Panc1 (cell line): ENCODE measurements at regions not wholly inside any gene's neighbourhood (a gene's known extent, or its start where the extent isn't known, plus 50 kb on each side); places are given as distances from the start of the nearest gene placed in this dataset.

Experiments
- ATAC-seq: fragments of 200-7000 bp; cut with Tn5 transposase; 2 replicates; pipeline ENCODE4 v1.9.1; 2020; ENCODE audit warnings: mild to moderate bottlenecking, moderate library complexity
- BruUV-seq: library from RNA; stranded (reverse); fragments of 400-500 nt; replicated peaks from 2 replicates; lab custom pipeline; 2021; lab: Mats Ljungman, UMichigan
- CTCF ChIA-PET: fragments of 300-600 bp; sonication (Branson Sonifier 250); formaldehyde crosslinking; loops from one replicate; lab custom pipeline; 2022; ENCODE audit warnings: antibody characterized with exemption; lab: Charles Lee
- POLR2A ChIA-PET: fragments of 300-600 bp; sonication (Branson Sonifier 250); formaldehyde crosslinking; loops from one replicate; lab custom pipeline; 2022; ENCODE audit warnings: antibody characterized with exemption; lab: Charles Lee
- DNase-seq: peaks from one replicate; pipeline ENCODE4 v3.0.0-alpha.2; 2010; ENCODE audit warnings: low read depth, low spot score
- H3K27ac ChIP-seq: 2 replicates; pipeline ENCODE4 v1.5.1; 2011; ENCODE audit warnings: mild to moderate bottlenecking, low read length, inconsistent platforms
- H3K27me3 ChIP-seq: fragments of 200-500 bp; sonication (Bioruptor generic); 2 replicates; pipeline ENCODE4 v1.6.0; 2014; ENCODE audit warnings: low read length, inconsistent platforms; ENCODE audit not compliant: control insufficient read depth, insufficient read depth
- H3K36me3 ChIP-seq: fragments of 200-500 bp; sonication (Bioruptor generic); 2 replicates; pipeline ENCODE4 v1.5.1; 2014; ENCODE audit warnings: inconsistent platforms, mild to moderate bottlenecking, low read length, moderate library complexity; ENCODE audit not compliant: control insufficient read depth, insufficient read depth
- H3K4me1 ChIP-seq: 2 replicates; pipeline ENCODE4 v1.5.1; 2011; ENCODE audit warnings: inconsistent platforms, mild to moderate bottlenecking, low read length, moderate library complexity; ENCODE audit not compliant: control insufficient read depth, insufficient read depth
- H3K4me3 ChIP-seq, 2 experiments: 2 replicates each; pipeline ENCODE4 v1.5.1; 2011 to 2012; ENCODE audit warnings: low read depth in 2 of 2, low read length in 2 of 2, mild to moderate bottlenecking in 2 of 2, inconsistent platforms in 1 of 2, moderate library complexity in 1 of 2
- H3K9me3 ChIP-seq: fragments of 200-500 bp; sonication (Bioruptor generic); 2 replicates; pipeline ENCODE4 v1.5.1; 2014; ENCODE audit warnings: low read depth, mild to moderate bottlenecking, inconsistent platforms, low read length, moderate library complexity; ENCODE audit not compliant: control insufficient read depth, insufficient read depth
- CTCF ChIP-seq: fragments of 450-650 bp; IDR thresholded peaks from 2 replicates; pipeline ENCODE4 v1.5.1; 2017; ENCODE audit warnings: mild to moderate bottlenecking
- POLR2AphosphoS5 ChIP-seq: IDR thresholded peaks from 2 replicates; pipeline ENCODE4 v1.6.1; 2012; ENCODE audit warnings: mild to moderate bottlenecking, low read depth, low read length, moderate library complexity
- REST ChIP-seq, 2 experiments: IDR thresholded peaks; 2 replicates each; pipeline ENCODE4 v1.6.1; 2011 to 2012; ENCODE audit warnings: low read depth in 2 of 2, control low read depth in 1 of 2, low read length in 1 of 2, mild to moderate bottlenecking in 1 of 2, moderate library complexity in 1 of 2; ENCODE audit not compliant: insufficient read depth in 1 of 2
- SIN3A ChIP-seq: IDR thresholded peaks from 2 replicates; pipeline ENCODE4 v1.6.1; 2012; ENCODE audit warnings: low read depth, mild to moderate bottlenecking, low read length, moderate library complexity, borderline replicate concordance; ENCODE audit not compliant: insufficient read depth
- TCF7L2 ChIP-seq: IDR thresholded peaks from 2 replicates; pipeline ENCODE4 v1.6.1; 2011; ENCODE audit warnings: mild to moderate bottlenecking, low read depth, low read length, inconsistent platforms
- in situ Hi-C: cut with HindIII; loops from 2 replicates; pipeline ENCODE4 v1.10.0; 2016; ENCODE audit warnings: low sequenced_read_pairs, low pct_unique_long_range_greater_than_20kb
- intact Hi-C: fragments of 100-400 bp; cut with micrococcal nuclease; formaldehyde crosslinking; loops from one replicate; pipeline ENCODE4 v1.10.0; 2022; ENCODE audit not compliant: unreplicated experiment

DNA sequence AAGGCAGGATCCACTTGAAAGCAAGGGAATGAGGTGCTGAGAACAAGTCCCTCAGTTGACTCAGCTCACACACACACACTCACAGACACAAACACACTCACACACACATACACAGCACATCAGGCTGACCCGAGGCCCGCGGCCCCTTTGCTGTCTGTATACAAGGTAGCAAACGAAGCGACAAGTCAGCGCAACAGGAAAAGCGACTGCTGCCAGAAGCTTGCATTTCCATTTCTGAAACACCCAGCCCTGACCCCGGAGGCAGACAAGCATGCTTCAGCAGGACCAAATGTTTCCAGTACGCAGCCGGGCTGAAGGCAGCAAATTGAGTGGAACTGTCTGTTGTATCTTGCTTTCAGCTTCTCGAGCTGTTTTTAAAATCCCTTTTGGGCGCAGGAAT is 501.6 kb downstream of the NPHP4 start:
- DNase-seq: no peak
- no peaks in the 10 kb centered on the region for H3K4me1 ChIP-seq
- BruUV-seq: no TSS peak
- in situ Hi-C loops (no loop called here), intact Hi-C loops (no loop called here)
- H3K27ac ChIP-seq: no peak overlapping the region
- H3K27me3 ChIP-seq: peaks cover 12% of the 10 kb centered on the region
- no peak overlapping the region for H3K4me3 ChIP-seq
- ChIA-PET CTCF (no interaction called here), POLR2A (no interaction called here)
- no peak for ATAC-seq
- H3K9me3 ChIP-seq: no peaks in the 10 kb centered on the region
- H3K36me3 ChIP-seq: no peaks in the 10 kb centered on the region
- TF ChIP-seq TCF7L2 (no peak), CTCF (no peak), SIN3A (no peak), POLR2AphosphoS5 (no peak), REST (IDR thresholded peaks at IDR 0.05; ENCODE audit: insufficient read depth in 1 of 2, low read depth in 2 of 2, low read length in 1 of 2) (no peak)

- Histone ChIP-seq H3K27ac (no peak overlapping the region), H3K4me3 (no peak overlapping the region), H3K27me3 (peaks cover 11% of the 10 kb centered on the region), H3K4me1 (no peaks in the 10 kb centered on the region), H3K9me3 (no peaks in the 10 kb centered on the region), H3K36me3 (no peaks in the 10 kb centered on the region)
- intact Hi-C loops (no loop called here), in situ Hi-C loops (no loop called here)
- no peak for DNase-seq
- ChIA-PET CTCF (no interaction called here), POLR2A (no interaction called here)
- TF ChIP-seq SIN3A (no peak), REST (IDR thresholded peaks at IDR 0.05; ENCODE audit: insufficient read depth in 1 of 2, low read depth in 2 of 2, low read length in 1 of 2) (no peak), CTCF (no peak), POLR2AphosphoS5 (no peak), TCF7L2 (no peak)
- no TSS peak for BruUV-seq
- no peak for ATAC-seq
These were observed 503.8 kb downstream of the NPHP4 start for GRCh38 chr1:5488448-5488847.
